Kidney epithelial cell (primary cell): ENCODE measurements at regions not wholly inside any gene's neighbourhood (a gene's known extent, or its start where the extent isn't known, plus 50 kb on each side); places are given as distances from the start of the nearest gene placed in this dataset.

ENCODE experiments used
- DNase-seq: peaks from one replicate; pipeline ENCODE4 v3.0.0-alpha.2; 2010; ENCODE audit warnings: low read depth
- H3K27me3 ChIP-seq: 2 replicates; pipeline ENCODE4 v1.6.0; 2011; ENCODE audit warnings: low read length; ENCODE audit not compliant: control insufficient read depth, insufficient read depth
- H3K36me3 ChIP-seq: 2 replicates; pipeline ENCODE4 v1.5.1; 2011; ENCODE audit warnings: low read length; ENCODE audit not compliant: control insufficient read depth, insufficient read depth
- H3K4me3 ChIP-seq: 2 replicates; pipeline ENCODE4 v1.5.1; 2011; ENCODE audit warnings: low read depth, mild to moderate bottlenecking, control low read depth, low read length
- CTCF ChIP-seq: IDR thresholded peaks from 2 replicates; pipeline ENCODE4 v1.5.1; 2011; ENCODE audit warnings: mild to moderate bottlenecking, moderate library complexity, low read length, control low read depth, inconsistent platforms; ENCODE audit not compliant: insufficient read depth, poor library complexity, severe bottlenecking

- Histone ChIP-seq H3K36me3 (no peaks in the 10 kb centered on the region), H3K4me3 (no peak overlapping the region), H3K27me3 (no peaks in the 10 kb centered on the region)
- no peak for TF ChIP-seq CTCF
- DNase-seq: no peak
These were observed 175.2 kb upstream of the ADAMTS3 start for GRCh38 chr4:72744103-72744725.

DNA sequence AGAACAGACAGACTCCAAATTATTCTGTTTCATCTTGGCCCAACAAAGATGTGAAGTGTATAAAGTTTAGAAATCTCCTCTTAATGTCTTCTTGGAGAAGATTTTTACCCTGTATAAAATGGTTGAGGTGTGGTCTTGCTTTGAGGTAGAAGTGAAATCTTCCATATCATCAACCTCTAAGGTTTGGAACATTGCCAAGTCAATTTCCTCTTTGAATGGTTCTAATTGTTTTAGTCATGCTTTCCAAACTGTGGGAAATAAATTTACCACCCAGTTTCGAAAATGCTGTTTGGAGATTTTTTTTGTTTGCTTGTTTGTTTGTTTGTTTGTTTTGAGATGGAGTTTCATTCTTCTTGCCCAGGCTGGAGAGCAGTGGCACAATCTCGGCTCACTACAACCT is 174.1 kb upstream of the ADAMTS3 start:
- TF ChIP-seq CTCF: no peak

GRCh38 chr4:72715299-72715698 is 146.3 kb upstream of the ADAMTS3 start:
- Histone ChIP-seq H3K36me3 (no peaks in the 10 kb centered on the region), H3K27me3 (no peaks in the 10 kb centered on the region), H3K4me3 (no peak overlapping the region)
- DNase-seq: no peak
- no peak for TF ChIP-seq CTCF

More for the DNA sequence above, 174.1 kb upstream of the ADAMTS3 start:
- Histone ChIP-seq H3K36me3 (no peaks in the 10 kb centered on the region), H3K27me3 (no peaks in the 10 kb centered on the region), H3K4me3 (no peak overlapping the region)
- DNase-seq: no peak

GRCh38 chr4:72714482-72715279 is 145.7 kb upstream of the ADAMTS3 start:
- Histone ChIP-seq H3K27me3 (no peaks in the 10 kb centered on the region), H3K4me3 (no peak overlapping the region), H3K36me3 (no peaks in the 10 kb centered on the region)
- TF ChIP-seq CTCF: no peak
- no peak for DNase-seq

- no peak for TF ChIP-seq CTCF
- no peaks in the 10 kb centered on the region for H3K27me3 ChIP-seq
- no peak for DNase-seq
- H3K36me3 ChIP-seq: no peaks in the 10 kb centered on the region
- no peak overlapping the region for H3K4me3 ChIP-seq
These were observed 144.0 kb upstream of the ADAMTS3 start for GRCh38 chr4:72712997-72713396.
